IPS-18a (cell line): ENCODE measurements at regions not wholly inside any gene's neighbourhood (a gene's known extent, or its start where the extent isn't known, plus 50 kb on each side); places are given as distances from the start of the nearest gene placed in this dataset.
"Not testable (repeated sequence)": the region's sequence is repeated elsewhere in the genome, so short reads cannot be mapped to it uniquely, and the experiment has no call there.

Experiments
- H3K27ac ChIP-seq: one replicate; pipeline ENCODE4 v1.5.1; 2013; ENCODE audit warnings: low read length
- H3K27me3 ChIP-seq: one replicate; pipeline ENCODE4 v1.6.1; 2013; ENCODE audit warnings: mild to moderate bottlenecking, low read length; ENCODE audit not compliant: control insufficient read depth, insufficient read depth
- H3K36me3 ChIP-seq: one replicate; pipeline ENCODE4 v1.6.1; 2013; ENCODE audit warnings: low read depth, low read length; ENCODE audit not compliant: control insufficient read depth
- H3K4me1 ChIP-seq: one replicate; pipeline ENCODE4 v1.6.1; 2013; ENCODE audit warnings: low read depth, low read length; ENCODE audit not compliant: control insufficient read depth
- H3K4me3 ChIP-seq: one replicate; pipeline ENCODE4 v1.5.1; 2013; ENCODE audit warnings: low read length
- H3K9ac ChIP-seq: one replicate; pipeline ENCODE4 v1.6.1; 2013; ENCODE audit warnings: mild to moderate bottlenecking, low read length, moderate library complexity
- H3K9me3 ChIP-seq: one replicate; pipeline ENCODE4 v1.6.1; 2013; ENCODE audit warnings: low read depth, low read length; ENCODE audit not compliant: control insufficient read depth

- Histone ChIP-seq H3K27me3 (no peaks in the 10 kb centered on the region), H3K9me3 (peaks cover 5% of the 10 kb centered on the region), H3K4me3 (no peak overlapping the region), H3K27ac (no peak overlapping the region), H3K4me1 (no peaks in the 10 kb centered on the region), H3K9ac (no peak overlapping the region), H3K36me3 (no peaks in the 10 kb centered on the region)
These were observed 1043.5 kb downstream of the TDRD15 start for GRCh38 chr2:22167256-22167655.

- Histone ChIP-seq H3K27me3 (no peaks in the 10 kb centered on the region), H3K4me1 (no peaks in the 10 kb centered on the region), H3K36me3 (no peaks in the 10 kb centered on the region), H3K9me3 (no peaks in the 10 kb centered on the region), H3K4me3 (no peak overlapping the region), H3K9ac (no peak overlapping the region), H3K27ac (no peak overlapping the region)
These were observed 1051.2 kb downstream of the TDRD15 start for GRCh38 chr2:22175003-22175402.

GRCh38 chr2:22185251-22185650 is 1061.5 kb downstream of the TDRD15 start:
- Histone ChIP-seq H3K27me3 (no peaks in the 10 kb centered on the region), H3K9ac (no peak overlapping the region), H3K36me3 (no peaks in the 10 kb centered on the region), H3K4me3 (no peak overlapping the region), H3K4me1 (no peaks in the 10 kb centered on the region), H3K27ac (no peak overlapping the region), H3K9me3 (no peaks in the 10 kb centered on the region)

GRCh38 chr2:22186261-22186828 is 1062.6 kb downstream of the TDRD15 start:
- not testable (repeated sequence) for H3K4me3 ChIP-seq, H3K36me3 ChIP-seq, H3K4me1 ChIP-seq, H3K9me3 ChIP-seq, H3K27ac ChIP-seq, H3K9ac ChIP-seq, H3K27me3 ChIP-seq

GRCh38 chr2:22189893-22190480 is 1066.2 kb downstream of the TDRD15 start:
- Histone ChIP-seq H3K27me3 (no peaks in the 10 kb centered on the region), H3K9ac (no peak overlapping the region), H3K27ac (no peak overlapping the region), H3K9me3 (no peaks in the 10 kb centered on the region), H3K4me1 (peaks cover 15% of the 10 kb centered on the region), H3K36me3 (no peaks in the 10 kb centered on the region), H3K4me3 (no peak overlapping the region)

GRCh38 chr2:22194218-22194617 is 1070.5 kb downstream of the TDRD15 start:
- no peak overlapping the region for H3K4me3 ChIP-seq
- H3K4me1 ChIP-seq = peaks cover 24% of the 10 kb centered on the region
- H3K9me3 ChIP-seq = no peaks in the 10 kb centered on the region
- no peaks in the 10 kb centered on the region for H3K27me3 ChIP-seq
- H3K36me3 ChIP-seq = no peaks in the 10 kb centered on the region
- no peak overlapping the region for H3K9ac ChIP-seq
- no peak overlapping the region for H3K27ac ChIP-seq

- Histone ChIP-seq H3K9me3 (no peaks in the 10 kb centered on the region), H3K4me1 (peaks cover 29% of the 10 kb centered on the region), H3K27ac (no peak overlapping the region), H3K9ac (no peak overlapping the region), H3K36me3 (no peaks in the 10 kb centered on the region), H3K27me3 (no peaks in the 10 kb centered on the region), H3K4me3 (no peak overlapping the region)
These were observed 1073.0 kb downstream of the TDRD15 start for GRCh38 chr2:22196806-22197205.

- Histone ChIP-seq H3K9me3 (no peaks in the 10 kb centered on the region), H3K4me3 (no peak overlapping the region), H3K27me3 (no peaks in the 10 kb centered on the region), H3K9ac (no peak overlapping the region), H3K4me1 (peaks cover 26% of the 10 kb centered on the region), H3K36me3 (no peaks in the 10 kb centered on the region), H3K27ac (no peak overlapping the region)
These were observed 1074.9 kb downstream of the TDRD15 start for GRCh38 chr2:22198381-22199283.

GRCh38 chr2:22199994-22200393 is 1076.2 kb downstream of the TDRD15 start:
- Histone ChIP-seq H3K4me1 (peaks cover 14% of the 10 kb centered on the region), H3K36me3 (no peaks in the 10 kb centered on the region), H3K27ac (no peak overlapping the region), H3K9ac (no peak overlapping the region), H3K4me3 (no peak overlapping the region), H3K9me3 (no peaks in the 10 kb centered on the region), H3K27me3 (no peaks in the 10 kb centered on the region)

GRCh38 chr2:22209545-22209944 is 1085.8 kb downstream of the TDRD15 start:
- no peak overlapping the region for H3K27ac ChIP-seq
- no peak overlapping the region for H3K4me3 ChIP-seq
- H3K4me1 ChIP-seq = no peaks in the 10 kb centered on the region
- no peaks in the 10 kb centered on the region for H3K27me3 ChIP-seq
- no peaks in the 10 kb centered on the region for H3K36me3 ChIP-seq
- H3K9me3 ChIP-seq = no peaks in the 10 kb centered on the region
- H3K9ac ChIP-seq = no peak overlapping the region

GRCh38 chr2:22213237-22213636 is 1089.5 kb downstream of the TDRD15 start:
- Histone ChIP-seq H3K27me3 (no peaks in the 10 kb centered on the region), H3K4me3 (no peak overlapping the region)

More at GRCh38 chr2:22213237-22213636, 1089.5 kb downstream of the TDRD15 start:
- Histone ChIP-seq H3K4me1 (no peaks in the 10 kb centered on the region), H3K27ac (no peak overlapping the region), H3K9ac (no peak overlapping the region), H3K9me3 (no peaks in the 10 kb centered on the region), H3K36me3 (no peaks in the 10 kb centered on the region)
